G401.6 (cell line): ENCODE measurements at regions not wholly inside any gene's neighbourhood (a gene's known extent, or its start where the extent isn't known, plus 50 kb on each side); places are given as distances from the start of the nearest gene placed in this dataset.

Experiments
- FAIRE-seq: peaks from 2 replicates; lab custom pipeline; 2012; peaks lifted over from hg19 to GRCh38; lab: Jason Lieb, UNC

DNA sequence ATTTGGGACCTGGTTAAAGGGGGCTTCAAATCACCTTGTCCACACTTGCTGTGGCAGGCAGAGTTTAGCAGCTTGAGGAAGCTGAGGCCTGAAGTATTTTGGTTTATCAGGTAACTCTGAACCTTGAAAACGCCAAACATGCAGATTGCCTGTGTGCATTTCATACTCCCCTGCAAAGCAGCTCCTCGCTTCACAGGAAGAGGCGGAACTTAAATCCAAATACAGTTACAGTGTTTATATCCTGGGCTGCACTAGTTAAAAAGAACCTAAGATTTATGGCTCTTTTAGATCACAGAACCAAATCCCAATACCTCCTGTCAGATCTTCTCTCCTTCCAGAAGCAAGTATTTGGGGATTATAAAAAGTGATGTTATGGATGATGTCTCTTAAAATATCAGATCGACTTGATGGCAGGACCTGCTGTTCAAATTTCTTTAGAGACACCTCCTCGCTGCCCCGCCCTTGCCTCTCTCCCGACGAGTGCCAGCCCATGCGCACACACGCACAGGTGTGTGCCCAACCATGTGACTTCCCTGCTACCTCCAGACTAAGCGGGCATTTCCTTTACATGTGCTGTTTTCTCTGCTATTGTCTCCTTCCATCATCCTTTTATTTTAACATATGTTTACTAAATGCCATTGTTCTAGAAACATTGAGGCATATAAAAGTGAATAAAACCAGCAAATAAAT lies 224.6 kb upstream of the FOXQ1 start:
- no peak for FAIRE-seq

DNA sequence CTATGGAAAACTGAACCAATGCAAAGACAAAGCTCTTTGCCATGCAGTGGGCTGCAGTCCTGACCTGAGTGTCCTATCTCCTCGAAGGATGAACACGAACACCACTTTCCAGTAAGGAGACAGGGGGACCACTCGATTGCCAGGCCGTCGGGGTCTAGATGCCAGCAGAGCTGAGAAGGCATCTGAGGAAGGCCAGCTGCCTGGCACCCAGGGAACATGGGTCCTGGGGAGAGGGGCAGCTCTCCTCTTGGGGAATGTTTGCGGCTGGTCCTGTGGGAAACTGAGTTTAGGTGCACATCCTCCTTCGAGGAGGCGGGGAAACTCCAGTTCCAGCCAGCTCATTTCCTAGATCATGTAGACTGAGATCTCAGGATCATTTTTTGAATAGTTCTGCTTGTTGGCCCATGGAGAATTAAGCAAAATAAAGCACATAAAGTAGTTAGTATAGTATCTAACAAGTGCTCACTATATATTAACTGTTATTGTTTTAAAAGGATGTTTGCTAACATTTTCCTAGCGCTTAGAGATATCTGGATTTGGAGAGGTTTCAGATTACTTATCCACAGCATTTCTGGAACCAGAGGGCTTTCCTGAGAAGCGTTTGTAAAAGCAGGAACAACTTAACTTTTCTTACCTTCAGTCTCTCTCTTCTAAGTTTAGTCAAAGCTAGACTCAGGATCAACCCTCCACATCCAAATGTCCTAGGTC lies 225.3 kb upstream of the FOXQ1 start:
- no peak for FAIRE-seq

DNA sequence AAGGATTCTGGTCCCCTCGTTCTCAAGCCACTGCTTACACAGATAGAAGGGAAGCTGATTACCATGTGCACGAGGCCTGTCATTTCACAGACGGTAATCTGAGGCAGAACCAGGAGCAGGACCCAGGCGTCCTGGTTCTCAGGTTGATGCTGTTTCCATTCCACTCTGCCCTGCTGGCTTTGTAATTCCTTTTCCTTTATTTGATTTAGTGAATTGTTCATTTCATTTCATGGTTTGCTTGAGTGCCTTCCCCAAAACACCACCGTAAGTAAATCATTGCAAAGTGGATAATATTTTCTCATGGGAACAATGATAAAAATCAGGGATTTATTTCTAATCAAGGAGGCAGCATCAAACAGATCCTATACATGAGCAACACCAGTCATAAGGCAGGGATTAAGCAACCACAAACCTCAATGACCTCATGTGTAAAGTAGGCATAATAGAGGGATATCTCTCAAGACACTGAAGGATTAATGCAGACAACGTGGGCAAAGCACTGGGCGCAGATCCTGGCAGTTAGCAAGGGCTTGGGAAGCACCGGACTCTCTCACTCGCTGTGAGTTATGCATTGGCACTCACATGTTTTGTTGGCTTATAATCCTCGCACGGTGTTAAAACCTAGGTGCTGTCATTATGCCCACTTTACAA lies 229.5 kb upstream of the FOXQ1 start:
- no peak for FAIRE-seq

DNA sequence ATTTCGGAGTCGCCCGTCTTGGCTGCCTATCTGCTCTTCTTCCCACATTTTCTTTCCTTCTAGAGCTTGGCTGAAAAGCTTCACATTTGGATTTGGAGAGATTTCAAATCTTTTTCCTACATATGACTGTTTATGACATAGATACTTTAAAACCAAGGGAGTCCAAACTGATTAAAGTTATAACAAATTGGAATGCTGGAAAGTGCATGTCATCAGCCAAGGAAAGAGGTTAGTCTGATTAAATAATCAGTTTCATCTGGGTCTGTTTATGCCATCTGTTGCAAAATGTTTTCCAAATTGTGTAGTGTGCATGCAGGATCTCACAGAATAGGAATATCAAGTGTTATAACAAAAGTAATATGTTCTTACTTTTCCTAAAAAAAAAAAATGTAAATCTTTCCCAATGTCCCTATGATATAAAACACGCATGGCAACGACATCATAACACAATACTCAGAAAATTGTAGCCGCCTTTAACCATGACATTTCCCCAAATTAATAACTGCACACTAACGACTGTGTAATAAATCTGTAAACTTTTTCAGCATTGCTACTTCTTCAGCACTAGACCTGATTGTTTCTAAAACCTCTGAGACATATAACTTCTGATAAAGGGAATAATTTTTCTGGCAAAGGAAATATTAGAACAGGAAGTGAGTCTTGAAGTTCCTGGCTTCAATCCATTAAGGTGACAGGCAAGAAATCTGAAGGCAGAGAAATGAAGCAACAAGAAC lies 230.2 kb upstream of the FOXQ1 start:
- no peak for FAIRE-seq

DNA sequence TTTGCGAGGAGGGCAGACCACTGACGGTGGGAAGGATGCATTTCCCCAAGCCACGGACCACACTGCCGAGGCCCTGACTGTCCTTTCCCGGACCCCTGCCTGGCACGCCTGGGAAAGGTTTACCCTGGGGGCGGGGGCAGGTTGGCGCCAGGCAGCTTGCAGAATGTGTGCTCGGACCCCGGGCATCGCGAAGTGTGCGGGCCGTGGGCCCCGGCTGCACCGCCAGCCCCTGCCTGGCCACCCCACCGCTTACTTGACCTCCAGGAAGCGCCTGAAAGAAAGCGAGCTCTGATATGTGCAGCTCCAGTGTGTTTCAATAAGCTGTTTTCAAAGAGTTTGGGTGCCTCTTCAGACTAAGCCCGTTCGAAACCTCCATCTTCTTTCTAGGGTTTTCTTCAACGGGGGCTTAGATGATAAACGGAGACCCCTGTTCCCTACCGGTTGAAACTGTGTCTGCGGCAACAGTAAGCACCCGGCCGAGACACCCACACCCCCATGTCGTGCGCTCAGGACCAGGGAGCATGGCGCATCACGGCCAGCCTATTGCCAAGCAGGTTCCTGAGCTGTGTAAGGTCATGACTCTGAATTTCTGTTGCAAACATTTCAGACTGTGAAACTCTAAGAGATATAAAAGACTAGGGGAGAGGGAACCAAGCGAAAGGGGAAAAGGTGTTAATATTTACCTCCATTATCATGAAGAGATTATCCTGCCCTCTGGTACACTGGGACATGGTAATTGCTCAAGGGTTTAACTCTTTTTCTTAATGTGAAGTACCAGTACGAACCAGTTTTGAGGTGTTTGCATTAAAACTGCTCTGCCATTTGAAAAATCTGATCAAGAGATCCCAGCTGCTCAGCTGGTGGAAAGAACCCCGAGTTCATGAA lies 231.2 kb upstream of the FOXQ1 start:
- no peak for FAIRE-seq

DNA sequence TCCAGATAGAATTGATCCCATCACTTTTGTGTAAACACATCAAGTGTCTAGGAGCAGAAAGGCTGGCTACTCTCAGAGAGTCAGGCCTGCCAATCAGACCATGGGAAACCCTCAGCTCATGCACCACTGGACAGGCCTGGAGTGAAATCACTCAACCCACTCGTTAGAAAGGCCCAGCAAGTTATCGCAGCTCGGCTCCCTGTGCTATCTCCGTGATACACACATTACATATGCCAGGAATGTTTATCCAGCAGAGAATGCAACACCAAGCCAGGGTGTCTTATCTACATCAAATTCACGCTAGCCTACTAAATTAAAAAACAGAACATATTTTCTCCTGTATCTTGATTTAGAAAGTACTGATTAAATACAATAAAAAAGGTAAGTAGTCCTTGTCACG lies 232.4 kb upstream of the FOXQ1 start:
- FAIRE-seq: no peak

DNA sequence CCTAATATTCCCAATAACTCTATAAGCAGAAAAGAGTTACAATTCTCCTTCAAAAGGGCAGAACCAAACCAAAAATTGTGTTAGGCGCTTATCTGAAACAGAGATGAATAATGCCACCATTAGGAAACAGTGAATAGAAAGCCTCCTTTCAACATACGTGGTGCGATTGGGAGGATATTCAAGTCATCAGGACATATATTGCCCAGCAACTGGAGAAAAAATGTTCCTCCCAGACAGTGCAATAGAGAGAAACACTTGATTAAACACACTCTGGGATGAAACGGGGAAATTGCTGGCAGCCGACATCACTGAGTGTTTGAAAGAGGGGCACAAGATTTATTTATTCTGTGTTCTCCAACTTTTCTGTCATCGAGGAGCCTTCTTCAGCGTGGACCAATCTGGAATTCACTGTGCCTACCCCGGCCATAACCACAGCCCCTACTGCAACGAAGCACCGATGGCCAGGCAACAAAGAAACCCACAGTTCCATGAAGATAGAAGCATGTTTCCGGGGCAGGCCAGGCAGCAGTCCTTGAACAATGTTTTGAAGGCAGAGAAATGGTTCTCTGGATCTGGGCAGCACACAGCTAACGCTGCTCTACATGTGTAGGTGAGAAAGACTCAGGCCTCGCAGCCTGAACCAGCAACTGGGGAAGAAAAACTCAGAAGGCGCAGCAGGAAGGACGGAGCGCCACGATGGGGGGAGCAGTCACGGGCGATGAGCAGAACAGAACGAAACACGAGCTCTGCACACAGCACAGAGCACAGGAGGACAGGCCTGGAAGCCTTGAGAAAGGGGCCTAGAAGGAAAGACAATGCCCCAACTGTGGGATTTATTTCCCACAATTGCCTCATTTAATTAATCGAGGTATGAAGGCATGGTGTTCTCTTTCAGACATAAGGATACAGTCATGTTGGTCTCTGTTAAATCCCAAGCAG lies 234.2 kb upstream of the FOXQ1 start:
- FAIRE-seq: no peak

DNA sequence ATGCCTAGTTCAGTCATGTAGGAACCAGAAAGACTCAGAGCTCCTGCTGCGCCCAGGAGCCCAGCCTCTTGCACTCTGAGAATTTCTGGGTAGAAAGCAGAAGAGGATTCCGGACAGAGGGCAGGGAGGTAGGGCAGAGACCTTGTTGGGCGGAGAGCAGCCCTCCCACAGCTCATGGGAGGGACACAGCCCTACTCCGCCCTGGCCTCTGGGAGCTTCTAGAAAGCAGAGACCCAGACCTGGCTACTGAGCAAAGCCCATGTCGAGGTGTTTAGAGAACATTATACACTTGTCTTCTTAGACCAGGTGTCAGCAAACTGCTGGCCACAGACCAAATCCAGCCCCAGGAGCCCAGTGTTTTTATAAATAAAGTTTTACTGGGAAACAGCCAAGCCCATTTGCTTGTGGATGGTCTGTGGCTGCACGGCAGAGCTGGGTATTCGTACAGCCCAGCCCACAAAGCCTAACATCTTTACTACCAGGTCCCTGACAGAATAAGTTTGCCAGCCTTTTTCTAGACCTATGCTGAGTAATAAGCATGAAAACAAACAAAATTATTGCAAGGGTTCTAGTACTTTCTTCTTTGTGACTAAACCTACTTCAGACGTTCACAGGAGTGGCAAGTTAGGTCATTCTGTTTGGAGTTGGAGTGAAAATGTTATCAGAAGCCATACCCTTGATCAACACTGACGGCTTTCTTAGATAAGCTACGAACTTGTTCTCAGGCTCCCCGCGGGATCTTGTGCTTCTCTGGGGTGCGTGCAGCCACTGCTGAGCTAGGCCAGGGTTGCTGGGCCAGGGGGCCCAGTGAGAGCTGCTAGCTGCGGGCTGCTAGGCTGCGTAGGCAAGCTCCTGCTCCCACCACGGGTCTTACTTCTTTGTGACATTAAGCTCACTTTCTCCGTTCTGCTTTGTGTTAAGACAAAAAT lies 235.1 kb upstream of the FOXQ1 start:
- FAIRE-seq: no peak

DNA sequence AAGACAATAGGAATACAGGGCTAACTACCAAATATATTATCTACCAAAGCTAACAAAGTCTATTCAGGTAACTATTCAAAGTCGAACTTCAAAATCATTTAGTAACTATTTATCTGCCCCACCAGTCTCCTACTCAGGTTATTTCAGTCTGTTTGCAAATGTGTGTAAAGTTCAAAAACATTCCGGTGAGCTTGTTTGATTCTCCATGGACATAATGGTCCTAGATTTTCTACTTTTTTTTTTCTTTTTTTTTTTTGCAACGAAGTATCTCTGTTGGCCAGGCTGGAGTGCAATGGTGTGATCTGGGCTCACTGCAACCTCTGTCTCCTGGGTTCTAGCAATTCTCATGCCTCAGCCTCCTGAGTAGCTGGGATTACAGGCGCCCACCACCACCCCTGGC lies 236.0 kb upstream of the FOXQ1 start:
- no peak for FAIRE-seq

DNA sequence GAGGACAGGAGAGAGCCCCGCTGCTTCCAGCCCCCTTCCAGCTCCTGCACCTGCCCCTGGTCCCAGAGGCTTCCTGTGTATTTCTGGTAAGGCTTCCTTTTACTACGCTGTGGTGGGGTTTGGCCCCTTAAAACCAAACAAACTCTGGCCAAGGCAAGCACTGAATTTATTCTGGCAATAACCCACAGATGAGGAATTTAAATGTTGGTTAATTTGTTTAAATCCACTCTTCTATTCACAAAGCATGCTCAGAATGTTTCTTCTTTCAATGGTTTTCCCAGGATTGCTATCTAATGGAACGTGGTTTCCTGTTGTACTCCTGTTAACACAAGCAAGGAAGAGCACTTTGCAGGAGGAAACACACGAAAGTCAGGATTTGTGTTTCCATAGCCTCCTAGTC lies 236.5 kb upstream of the FOXQ1 start:
- no peak for FAIRE-seq

DNA sequence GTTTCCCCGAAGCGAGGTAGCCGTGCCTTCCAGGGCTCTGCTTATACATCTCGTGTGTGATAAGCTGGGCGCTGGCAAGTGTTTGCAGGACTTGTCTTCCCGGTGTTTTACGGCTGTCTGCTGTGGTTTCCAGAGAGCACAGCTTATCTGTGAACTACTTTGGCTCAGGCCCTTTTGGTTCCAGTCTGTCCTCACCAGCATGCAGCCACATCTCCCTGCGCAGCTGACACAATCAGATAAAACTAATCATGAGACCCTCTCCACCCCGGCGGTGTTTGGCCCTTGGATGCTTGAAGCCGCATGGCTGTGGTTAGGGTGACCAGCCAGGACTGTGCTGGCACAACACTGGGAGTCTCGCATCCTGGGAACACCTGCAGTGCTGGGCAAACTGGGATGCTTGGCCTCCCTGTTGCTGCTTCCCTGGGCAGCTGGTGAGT lies 241.8 kb upstream of the FOXQ1 start:
- FAIRE-seq: no peak

DNA sequence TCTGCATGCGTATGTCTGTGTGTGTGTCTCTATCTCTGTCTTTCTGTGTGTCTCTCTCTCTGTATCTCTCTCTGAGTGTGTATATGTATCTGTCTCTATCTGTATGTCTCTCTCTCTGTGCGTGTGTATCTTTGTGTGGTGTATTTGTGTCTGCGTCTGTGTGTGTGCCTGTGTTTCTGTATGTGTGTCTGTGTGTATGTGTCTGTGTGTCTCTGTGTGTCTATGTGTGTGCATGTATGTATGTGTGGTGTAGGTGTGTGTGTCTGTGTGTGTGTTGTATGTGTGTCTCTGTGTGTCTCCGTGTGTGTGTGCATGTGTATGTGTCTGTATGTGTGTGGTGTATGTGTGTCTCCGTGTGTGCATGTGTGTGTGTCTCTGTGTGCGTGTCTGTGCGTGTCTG lies 243.0 kb upstream of the FOXQ1 start:
- no peak for FAIRE-seq

DNA sequence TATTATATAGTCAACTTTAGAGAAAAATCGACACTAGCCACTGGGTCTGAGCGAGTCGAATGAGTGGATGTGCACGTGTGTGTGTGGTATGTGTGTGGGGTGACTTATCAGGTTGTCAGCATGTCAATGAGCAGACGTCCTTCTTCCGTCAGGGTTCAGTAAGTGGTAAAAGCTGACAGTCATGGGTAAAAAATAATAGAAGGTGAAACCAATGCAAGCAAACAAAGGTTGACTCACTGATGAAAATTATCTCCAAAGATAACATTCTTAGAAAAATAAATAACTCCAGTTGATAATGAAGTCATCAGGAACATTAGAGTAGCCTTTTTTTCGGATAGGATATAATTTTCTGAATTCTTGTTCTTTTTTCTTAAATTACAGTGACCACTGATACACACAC lies 243.8 kb upstream of the FOXQ1 start:
- FAIRE-seq: no peak

DNA sequence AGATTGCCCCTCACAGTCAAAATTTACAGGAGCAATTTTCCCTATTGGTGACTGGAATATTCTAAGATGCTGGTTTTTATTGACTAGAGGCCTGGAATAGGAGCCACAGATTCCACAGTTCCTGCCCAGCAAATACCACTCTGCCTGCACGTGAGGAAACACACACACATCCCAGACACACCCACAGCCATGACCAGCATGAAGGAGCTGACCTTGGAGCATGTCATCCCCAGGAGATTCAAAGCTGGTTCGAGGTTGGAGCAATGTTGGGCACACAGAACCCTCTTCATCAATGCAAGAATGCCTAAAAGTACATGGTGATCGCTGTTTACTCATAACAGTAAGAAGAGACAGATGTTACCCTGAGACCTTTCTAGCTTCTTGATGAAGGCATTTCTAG lies 244.6 kb upstream of the FOXQ1 start:
- no peak for FAIRE-seq

DNA sequence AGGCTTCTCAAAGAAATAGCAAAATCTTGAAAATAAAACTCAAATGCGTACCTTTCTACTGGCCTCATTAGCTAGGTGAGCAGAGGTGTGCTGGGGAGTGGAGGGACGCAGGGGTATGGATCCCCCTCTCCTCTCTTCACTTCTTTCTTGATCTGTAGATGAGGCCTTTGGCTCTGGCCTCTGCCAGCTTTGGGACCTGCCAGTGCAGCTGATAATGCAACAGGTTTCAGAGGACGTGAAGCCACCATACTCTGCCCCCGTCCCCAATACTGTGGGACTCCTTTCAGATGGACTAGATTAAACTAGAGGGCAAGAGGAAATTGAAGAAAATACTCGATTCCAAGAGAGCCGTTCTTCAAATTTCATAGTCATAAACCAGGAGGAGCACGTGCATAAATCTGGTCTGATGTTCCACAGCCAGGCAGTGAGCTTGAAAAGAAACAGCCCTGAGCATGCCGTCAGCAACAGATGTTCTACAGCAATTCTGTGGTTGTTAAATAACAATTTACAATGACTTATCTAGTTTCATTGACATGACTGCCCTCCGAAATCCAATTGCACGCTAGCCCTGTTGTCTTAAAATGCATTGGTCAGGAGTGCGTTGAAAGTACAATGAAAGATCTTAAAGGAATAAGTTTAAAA lies 245.3 kb upstream of the FOXQ1 start:
- FAIRE-seq: no peak

DNA sequence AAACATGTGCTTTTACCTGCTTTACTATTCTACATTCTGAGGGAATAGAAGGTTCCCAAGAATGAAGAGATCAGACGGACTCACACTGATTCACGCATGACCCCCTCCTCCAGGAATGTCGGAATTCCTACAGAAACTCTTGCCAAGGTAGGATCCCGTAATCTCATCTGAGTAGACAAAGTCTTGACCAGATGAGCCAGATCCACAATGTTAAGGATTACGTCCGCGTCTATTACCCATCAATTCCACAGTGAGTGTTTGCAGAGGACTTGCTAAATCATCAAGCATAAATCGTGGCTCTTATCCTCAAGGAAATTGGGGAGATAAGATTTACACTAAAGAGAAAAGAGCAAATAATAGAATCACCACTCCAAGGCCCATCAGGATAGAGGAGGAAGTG lies 245.9 kb upstream of the FOXQ1 start:
- no peak for FAIRE-seq

DNA sequence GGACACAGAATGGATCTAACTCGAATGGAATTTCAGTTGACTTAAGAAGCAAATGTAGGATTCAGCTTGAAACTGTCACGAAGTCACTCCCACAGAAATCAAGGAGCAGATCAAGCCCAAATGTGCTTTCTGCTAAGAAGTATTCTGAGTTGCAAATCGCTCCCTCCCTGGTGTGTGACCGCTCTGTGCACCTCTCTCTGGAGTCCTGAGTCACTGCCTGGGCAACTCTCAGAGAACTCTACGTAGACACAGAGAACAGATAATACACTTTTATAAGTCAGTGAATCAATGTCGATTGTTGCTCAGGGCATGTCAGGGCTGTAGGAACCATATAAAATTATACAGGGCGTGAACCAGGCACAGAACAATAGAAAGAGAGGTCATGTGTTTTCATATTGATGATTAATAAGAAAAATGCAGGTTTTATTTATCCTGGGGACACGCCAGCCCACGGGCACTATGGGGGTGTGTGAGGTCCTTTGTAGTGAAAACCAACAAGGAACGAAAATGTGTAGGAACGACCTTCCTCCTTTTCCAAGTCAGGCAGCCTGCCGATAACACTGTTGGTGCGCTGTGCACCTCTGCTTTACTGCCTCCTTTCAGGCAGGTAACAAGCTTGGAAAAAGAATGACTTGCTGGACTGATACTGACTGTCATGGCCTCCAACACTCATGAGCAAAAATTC lies 248.1 kb upstream of the FOXQ1 start:
- no peak for FAIRE-seq

DNA sequence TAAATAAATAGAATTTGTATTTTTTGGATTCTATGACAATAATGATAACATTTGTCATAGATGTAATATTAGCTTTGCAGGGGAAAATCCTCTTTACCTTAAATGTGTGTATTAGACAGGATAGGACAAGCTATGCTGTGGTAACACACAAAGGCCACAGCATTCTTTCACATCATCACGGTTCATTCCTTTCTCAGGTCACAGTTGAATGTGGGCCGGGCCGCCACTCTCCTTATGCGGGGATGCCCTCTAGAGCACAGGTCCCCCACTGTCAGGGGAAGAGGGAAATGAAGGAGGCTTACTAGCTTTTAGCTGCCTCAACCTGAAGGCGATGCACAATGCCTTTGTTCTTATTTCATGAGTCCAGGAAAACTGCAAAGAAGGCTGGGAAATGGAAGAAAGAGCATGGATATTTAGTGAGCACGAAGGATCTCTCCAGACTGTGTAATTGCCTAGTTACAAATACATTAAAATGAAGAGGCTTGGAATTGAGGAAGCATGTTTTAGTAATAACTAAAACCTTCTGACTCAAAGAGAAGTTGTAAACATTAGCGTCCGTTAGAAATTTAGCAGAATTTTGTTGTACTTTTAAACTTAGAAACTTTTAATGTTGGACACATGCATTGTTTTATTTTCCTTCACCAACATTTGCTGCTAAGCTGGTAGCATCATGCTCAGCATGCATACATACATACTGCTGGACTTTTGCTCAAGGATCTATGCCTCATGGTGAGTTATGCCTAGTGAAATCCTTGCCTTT lies 248.9 kb upstream of the FOXQ1 start:
- no peak for FAIRE-seq
